Astrocyte of the spinal cord (primary cell): ENCODE measurements at regions not wholly inside any gene's neighbourhood (a gene's known extent, or its start where the extent isn't known, plus 50 kb on each side); places are given as distances from the start of the nearest gene placed in this dataset.
"Not testable (repeated sequence)": the region's sequence is repeated elsewhere in the genome, so short reads cannot be mapped to it uniquely, and the experiment has no call there.

Experiments
- DNase-seq: peaks from one replicate; pipeline ENCODE4 v3.0.0; 2011; ENCODE audit warnings: low read depth, low spot score
- H3K4me3 ChIP-seq: 2 replicates; pipeline ENCODE4 v1.5.1; 2011; ENCODE audit warnings: low read depth, mild to moderate bottlenecking, low read length, moderate library complexity
- in situ Hi-C: cut with HindIII; loops from 2 replicates; pipeline ENCODE4 v1.10.0; 2017; ENCODE audit warnings: low sequenced_read_pairs
- TF ChIP-seq, protein P1 (sequence below): IDR thresholded peaks from 2 replicates; pipeline ENCODE4 v1.5.1; 2012; ENCODE audit warnings: low read depth, mild to moderate bottlenecking, low read length, inconsistent platforms

DNA sequence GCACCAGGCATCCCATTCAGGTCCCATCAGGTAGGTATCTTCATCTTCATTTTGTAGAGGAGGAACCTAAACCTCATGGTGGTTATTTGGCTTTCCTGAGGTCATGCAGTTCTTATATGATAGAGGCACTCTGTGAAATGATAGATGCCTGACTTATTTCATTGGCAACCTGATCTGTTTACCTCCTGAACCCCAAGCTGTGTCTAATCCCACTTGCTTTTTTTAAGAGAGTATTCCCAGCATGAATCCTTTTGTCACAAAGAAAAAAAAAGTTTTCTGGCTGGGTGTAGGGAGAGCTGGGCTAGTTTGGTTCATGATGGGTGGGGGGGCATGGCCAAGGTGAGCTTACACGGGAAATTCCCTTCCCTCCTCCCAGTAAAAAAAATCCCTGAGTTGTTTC is 154.2 kb downstream of the TENT5C start:
- in situ Hi-C loops: no loop called here
- no peak for DNase-seq
- TF ChIP-seq, protein P1, sequence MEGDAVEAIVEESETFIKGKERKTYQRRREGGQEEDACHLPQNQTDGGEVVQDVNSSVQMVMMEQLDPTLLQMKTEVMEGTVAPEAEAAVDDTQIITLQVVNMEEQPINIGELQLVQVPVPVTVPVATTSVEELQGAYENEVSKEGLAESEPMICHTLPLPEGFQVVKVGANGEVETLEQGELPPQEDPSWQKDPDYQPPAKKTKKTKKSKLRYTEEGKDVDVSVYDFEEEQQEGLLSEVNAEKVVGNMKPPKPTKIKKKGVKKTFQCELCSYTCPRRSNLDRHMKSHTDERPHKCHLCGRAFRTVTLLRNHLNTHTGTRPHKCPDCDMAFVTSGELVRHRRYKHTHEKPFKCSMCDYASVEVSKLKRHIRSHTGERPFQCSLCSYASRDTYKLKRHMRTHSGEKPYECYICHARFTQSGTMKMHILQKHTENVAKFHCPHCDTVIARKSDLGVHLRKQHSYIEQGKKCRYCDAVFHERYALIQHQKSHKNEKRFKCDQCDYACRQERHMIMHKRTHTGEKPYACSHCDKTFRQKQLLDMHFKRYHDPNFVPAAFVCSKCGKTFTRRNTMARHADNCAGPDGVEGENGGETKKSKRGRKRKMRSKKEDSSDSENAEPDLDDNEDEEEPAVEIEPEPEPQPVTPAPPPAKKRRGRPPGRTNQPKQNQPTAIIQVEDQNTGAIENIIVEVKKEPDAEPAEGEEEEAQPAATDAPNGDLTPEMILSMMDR: no peak
- no peak overlapping the region for H3K4me3 ChIP-seq

DNA sequence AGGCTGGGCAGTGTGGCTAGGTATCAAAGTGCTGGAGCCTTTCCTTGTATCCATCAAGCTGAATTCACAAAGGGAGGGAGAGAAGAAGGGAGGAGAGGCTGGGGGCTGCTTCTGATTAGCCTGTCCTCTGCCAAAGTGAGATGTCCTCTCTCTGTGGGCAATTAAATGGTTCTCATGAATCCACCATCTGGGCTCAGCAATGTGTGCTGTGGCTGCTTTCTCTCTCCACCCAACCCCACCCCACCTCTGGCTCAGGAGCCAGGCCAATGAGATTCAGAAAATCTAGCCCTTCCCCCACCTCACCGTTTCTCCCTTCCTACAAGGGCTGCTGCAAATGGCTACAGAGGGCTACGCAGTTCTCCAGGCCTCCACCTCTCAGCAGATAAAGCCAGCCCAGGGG is 154.6 kb downstream of the TENT5C start:
- TF ChIP-seq, protein P1: no peak
- in situ Hi-C loops: no loop called here
- no peak for DNase-seq

DNA sequence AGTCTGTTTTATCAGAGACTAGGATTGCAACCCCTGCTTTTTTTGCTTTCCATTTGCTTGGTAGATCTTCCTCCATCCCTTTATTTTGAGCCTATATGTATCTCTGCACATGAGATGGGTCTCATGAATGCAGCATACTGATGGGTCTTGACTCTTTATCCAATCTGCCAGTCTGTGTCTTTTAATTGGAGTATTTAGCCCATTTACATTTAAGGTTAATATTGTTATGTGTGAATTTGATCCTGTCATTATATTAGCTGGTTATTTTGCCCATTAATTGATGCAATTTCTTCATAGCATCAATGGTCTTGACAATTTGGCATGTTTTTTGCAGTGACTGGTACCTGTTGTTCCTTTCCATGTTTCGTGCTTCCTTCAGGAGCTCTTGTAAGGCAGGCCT is 161.7 kb downstream of the GDAP2 start:
- H3K4me3 ChIP-seq, DNase-seq, in situ Hi-C loops: not testable (repeated sequence)

More for the DNA sequence above, 154.6 kb downstream of the TENT5C start:
- no peak overlapping the region for H3K4me3 ChIP-seq

DNA sequence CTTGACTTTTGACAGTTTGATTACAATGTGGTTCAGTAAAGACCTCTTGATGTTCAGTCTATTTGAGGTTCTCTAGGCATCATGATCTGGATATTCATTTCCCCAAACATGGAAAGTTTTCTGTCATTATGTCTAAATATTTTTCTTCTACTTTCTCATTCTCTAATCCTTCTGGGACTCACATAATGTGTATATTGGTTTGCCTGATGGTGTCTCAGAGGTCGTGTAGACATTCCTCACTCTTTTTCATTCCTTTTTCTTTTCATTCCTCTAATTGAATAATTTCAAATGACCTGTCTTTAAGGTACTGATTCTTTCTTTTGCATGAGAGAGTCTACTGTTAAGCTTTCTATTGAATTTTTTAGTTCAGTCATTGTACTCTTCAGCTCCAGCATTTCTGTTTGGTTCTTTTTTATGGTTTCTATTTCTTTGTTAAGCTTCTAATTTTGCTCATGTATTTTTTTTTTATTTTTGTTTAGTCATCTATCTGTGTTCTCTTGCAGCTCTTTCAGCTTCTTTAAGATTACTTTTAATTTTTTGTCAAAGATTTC is 158.4 kb downstream of the GDAP2 start:
- no peak overlapping the region for H3K4me3 ChIP-seq
- DNase-seq: no peak
- in situ Hi-C loops: no loop called here
- TF ChIP-seq, protein P1: no peak

DNA sequence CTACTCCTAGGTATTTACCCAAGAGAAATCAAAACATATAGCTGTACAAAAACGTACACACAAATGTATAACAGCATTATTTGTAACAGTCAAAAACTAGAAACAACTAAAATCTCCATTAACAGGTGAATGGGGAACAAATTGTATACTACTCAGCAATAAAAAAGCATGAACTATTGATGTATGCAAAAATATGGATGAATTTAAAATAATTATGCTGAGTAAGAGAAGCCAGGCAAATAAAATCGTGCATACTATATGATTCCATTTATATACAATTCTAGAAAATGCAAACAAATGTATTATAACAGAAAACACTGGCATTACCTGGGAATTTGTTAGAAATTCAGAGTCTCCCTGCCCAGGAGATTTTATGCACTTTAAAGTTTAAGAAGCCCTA is 150.1 kb downstream of the GDAP2 start:
- TF ChIP-seq, protein P1: no peak
- in situ Hi-C loops: no loop called here
- H3K4me3 ChIP-seq: no peak overlapping the region
- DNase-seq: no peak

DNA sequence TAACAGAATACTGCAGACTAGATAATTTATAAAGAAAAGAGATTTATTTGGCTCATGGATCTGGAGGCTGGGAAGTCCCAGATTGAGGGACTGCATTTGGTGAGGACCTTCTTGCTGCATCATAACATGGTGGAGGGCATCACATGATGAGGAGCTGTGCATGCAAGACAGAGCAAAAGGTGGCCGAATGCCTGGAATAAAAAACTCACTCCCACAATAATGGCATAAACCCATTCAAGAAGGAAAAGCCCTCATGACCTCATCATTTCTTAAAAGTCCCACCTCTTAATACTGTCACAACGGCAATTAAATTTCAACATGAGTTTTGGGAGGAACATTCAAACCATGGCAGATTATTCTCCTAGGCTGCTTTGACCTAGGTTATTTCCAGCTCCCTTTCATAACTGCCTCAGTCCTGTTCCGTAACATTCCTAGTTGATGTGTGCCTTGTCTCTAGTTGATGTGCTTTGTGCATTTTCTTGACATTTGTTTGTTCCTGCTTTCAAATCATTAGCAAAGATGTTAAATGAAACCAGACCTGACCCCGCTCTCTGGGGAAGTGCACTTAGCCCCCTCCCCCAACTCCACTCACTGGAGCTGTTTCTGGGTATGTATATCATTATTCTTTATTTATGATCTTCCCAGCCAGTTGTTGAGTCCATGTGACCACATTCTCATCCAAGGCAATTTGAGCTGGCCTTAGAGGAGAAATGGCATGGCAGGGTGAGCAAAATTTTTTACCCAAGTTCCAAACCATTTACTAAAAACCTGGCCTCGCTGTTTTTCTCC is 148.5 kb downstream of the GDAP2 start:
- DNase-seq: no peak
- TF ChIP-seq, protein P1: no peak
- in situ Hi-C loops: no loop called here
- no peak overlapping the region for H3K4me3 ChIP-seq

DNA sequence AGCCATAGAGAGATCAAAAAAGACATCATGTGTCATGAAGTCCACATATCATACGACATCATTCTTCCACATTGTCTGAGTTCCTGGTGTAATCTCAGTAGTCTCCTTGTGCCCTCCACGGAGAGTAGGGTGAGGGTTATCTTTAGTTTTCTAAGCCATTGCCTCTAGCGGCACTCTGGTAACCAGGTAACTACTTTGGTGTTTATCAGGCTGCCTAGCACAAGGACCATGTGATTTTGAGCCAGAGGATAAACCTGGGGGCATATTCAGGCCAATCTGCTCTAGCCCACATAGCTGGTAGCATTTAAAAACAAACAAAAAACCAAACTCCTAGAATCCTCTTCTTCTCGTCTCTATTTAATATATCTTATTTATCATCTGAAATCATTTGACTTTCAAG is 147.4 kb downstream of the GDAP2 start:
- TF ChIP-seq, protein P1: no peak
- in situ Hi-C loops: no loop called here
- DNase-seq: no peak
- H3K4me3 ChIP-seq: no peak overlapping the region
